CD1c-positive myeloid dendritic cell (primary cell): ENCODE measurements at regions not wholly inside any gene's neighbourhood (a gene's known extent, or its start where the extent isn't known, plus 50 kb on each side); places are given as distances from the start of the nearest gene placed in this dataset.

ENCODE experiments used
- DNase-seq: peaks from one replicate; pipeline ENCODE4 v3.0.0-alpha.2; 2016; ENCODE audit errors: extremely low spot score

GRCh38 chr12:130017591-130018449, 114.0 kb upstream of the TMEM132D start:
- DNase-seq: no peak

- no peak for DNase-seq
Observed at GRCh38 chr12:130018614-130019013, 114.8 kb upstream of the TMEM132D start.

- peak; percentile 11 for DNase-seq
Observed at GRCh38 chr12:130026608-130027176, 122.9 kb upstream of the TMEM132D start.

- no peak for DNase-seq
Observed at GRCh38 chr12:130027798-130028197, 124.0 kb upstream of the TMEM132D start.

GRCh38 chr12:130029151-130029550, 125.3 kb upstream of the TMEM132D start:
- no peak for DNase-seq

GRCh38 chr12:130031041-130031440, 127.2 kb upstream of the TMEM132D start:
- no peak for DNase-seq

- peak; percentile 57 for DNase-seq
Observed at GRCh38 chr12:130031571-130032189, 127.9 kb upstream of the TMEM132D start.

GRCh38 chr12:130041983-130042812, 120.1 kb upstream of the FZD10 start:
- peak; percentile 8 for DNase-seq

- no peak for DNase-seq
Observed at GRCh38 chr12:130043685-130044406, 118.4 kb upstream of the FZD10 start.

- no peak for DNase-seq
Observed at GRCh38 chr12:130044991-130045621, 117.2 kb upstream of the FZD10 start.

- DNase-seq: no peak
Observed at GRCh38 chr12:130049666-130050065, 112.6 kb upstream of the FZD10 start.

- no peak for DNase-seq
Observed at GRCh38 chr12:130051900-130052299, 110.4 kb upstream of the FZD10 start.

GRCh38 chr12:130053651-130054069, 108.6 kb upstream of the FZD10 start:
- DNase-seq: no peak

- DNase-seq: no peak
Observed at GRCh38 chr12:130054803-130055202, 107.5 kb upstream of the FZD10 start.

- no peak for DNase-seq
Observed at GRCh38 chr12:130058926-130059472, 103.3 kb upstream of the FZD10 start.

GRCh38 chr12:130063866-130064265, 98.4 kb upstream of the FZD10 start:
- no peak for DNase-seq

GRCh38 chr12:130064999-130065398, 97.3 kb upstream of the FZD10 start:
- no peak for DNase-seq

GRCh38 chr12:130066742-130067141, 95.5 kb upstream of the FZD10 start:
- no peak for DNase-seq

GRCh38 chr12:130068741-130069140, 93.5 kb upstream of the FZD10 start:
- DNase-seq: no peak

- DNase-seq: no peak
Observed at GRCh38 chr12:130070126-130070611, 92.1 kb upstream of the FZD10 start.
